ENCODE measurements at regions not wholly inside any gene's neighbourhood (a gene's known extent, or its start where the extent isn't known, plus 50 kb on each side); places are given as distances from the start of the nearest gene placed in this dataset.
"Not testable (repeated sequence)": the region's sequence is repeated elsewhere in the genome, so short reads cannot be mapped to it uniquely, and the experiment has no call there.

GRCh38 chr13:46495066-46495465, 57.9 kb upstream of the LRCH1 start:
- Histone ChIP-seq H3K36me3 (ENCODE audit: insufficient read depth, low read length) (no peaks in the 10 kb centered on the region), H3K9ac (ENCODE audit: low read depth, low read length) (no peak overlapping the region)
- ATAC-seq (ENCODE audit: insufficient read depth, low read depth) = no peak

GRCh38 chr13:46492946-46493345, 60.0 kb upstream of the LRCH1 start:
- Histone ChIP-seq H3K36me3 (ENCODE audit: insufficient read depth, low read length) (no peaks in the 10 kb centered on the region), H3K4me1 (ENCODE audit: insufficient read depth, low read length) (no peaks in the 10 kb centered on the region), H4K20me1 (ENCODE audit: insufficient read depth, low read length) (no peaks in the 10 kb centered on the region), H3K4me2 (ENCODE audit: insufficient read depth, low read length) (no peak overlapping the region), H3K4me3 (ENCODE audit: low read depth in 1 of 2, low read length in 2 of 2) (no peak overlapping the region), H3K9me3 (ENCODE audit: insufficient read depth, low read length, severe bottlenecking) (no peaks in the 10 kb centered on the region), H2AFZ (ENCODE audit: low read depth, low read length) (no peak overlapping the region), H3K27ac (ENCODE audit: low read length) (no peak overlapping the region), H3K79me2 (ENCODE audit: insufficient read depth, low read length) (no peaks in the 10 kb centered on the region), H3K9ac (ENCODE audit: low read depth, low read length) (no peak overlapping the region), H3K27me3 (ENCODE audit: insufficient read depth, low read length, poor library complexity) (no peaks in the 10 kb centered on the region)
- ATAC-seq (ENCODE audit: insufficient read depth, low read depth) = peak; percentile 54; the same call in 1 of the 3 replicates
- TF ChIP-seq CTCF (IDR thresholded peaks at IDR 0.05; ENCODE audit: borderline replicate concordance, extremely low read depth, low read length, poor library complexity, severe bottlenecking) (peak; percentile 76), EZH2 (IDR thresholded peaks at IDR 0.05; ENCODE audit: borderline replicate concordance, low read depth, low read length, severe bottlenecking) (no peak)
- DNase-seq = peak; percentile 19

More at GRCh38 chr13:46495066-46495465, 57.9 kb upstream of the LRCH1 start:
- no peak overlapping the region for H3K4me2 ChIP-seq (ENCODE audit: insufficient read depth, low read length)
- H3K27ac ChIP-seq (ENCODE audit: low read length) = no peak overlapping the region
- DNase-seq = no peak
- no peaks in the 10 kb centered on the region for H3K9me3 ChIP-seq (ENCODE audit: insufficient read depth, low read length, severe bottlenecking)
- no peaks in the 10 kb centered on the region for H3K4me1 ChIP-seq (ENCODE audit: insufficient read depth, low read length)
- H4K20me1 ChIP-seq (ENCODE audit: insufficient read depth, low read length) = no peaks in the 10 kb centered on the region
- TF ChIP-seq CTCF (IDR thresholded peaks at IDR 0.05; ENCODE audit: borderline replicate concordance, extremely low read depth, low read length, poor library complexity, severe bottlenecking) = no peak
- TF ChIP-seq EZH2 (IDR thresholded peaks at IDR 0.05; ENCODE audit: borderline replicate concordance, low read depth, low read length, severe bottlenecking) = no peak
- no peak overlapping the region for H2AFZ ChIP-seq (ENCODE audit: low read depth, low read length)
- H3K4me3 ChIP-seq (ENCODE audit: low read depth in 1 of 2, low read length in 2 of 2) = no peak overlapping the region
- no peaks in the 10 kb centered on the region for H3K27me3 ChIP-seq (ENCODE audit: insufficient read depth, low read length, poor library complexity)
- no peaks in the 10 kb centered on the region for H3K79me2 ChIP-seq (ENCODE audit: insufficient read depth, low read length)

GRCh38 chr13:46491641-46492040, 61.3 kb upstream of the LRCH1 start:
- Histone ChIP-seq H3K4me3 (ENCODE audit: low read depth in 1 of 2, low read length in 2 of 2) (no peak overlapping the region), H2AFZ (ENCODE audit: low read depth, low read length) (no peak overlapping the region), H3K4me2 (ENCODE audit: insufficient read depth, low read length) (no peak overlapping the region), H3K9ac (ENCODE audit: low read depth, low read length) (no peak overlapping the region), H3K79me2 (ENCODE audit: insufficient read depth, low read length) (no peaks in the 10 kb centered on the region), H3K4me1 (ENCODE audit: insufficient read depth, low read length) (no peaks in the 10 kb centered on the region), H3K9me3 (ENCODE audit: insufficient read depth, low read length, severe bottlenecking) (no peaks in the 10 kb centered on the region), H3K27me3 (ENCODE audit: insufficient read depth, low read length, poor library complexity) (no peaks in the 10 kb centered on the region), H4K20me1 (ENCODE audit: insufficient read depth, low read length) (no peaks in the 10 kb centered on the region), H3K36me3 (ENCODE audit: insufficient read depth, low read length) (no peaks in the 10 kb centered on the region), H3K27ac (ENCODE audit: low read length) (no peak overlapping the region)
- no peak for TF ChIP-seq CTCF (IDR thresholded peaks at IDR 0.05; ENCODE audit: borderline replicate concordance, extremely low read depth, low read length, poor library complexity, severe bottlenecking)
- TF ChIP-seq EZH2 (IDR thresholded peaks at IDR 0.05; ENCODE audit: borderline replicate concordance, low read depth, low read length, severe bottlenecking) = no peak
- no peak for ATAC-seq (ENCODE audit: insufficient read depth, low read depth)
- no peak for DNase-seq

GRCh38 chr13:46490713-46491112, 62.3 kb upstream of the LRCH1 start:
- not testable (repeated sequence) for H3K79me2 ChIP-seq (ENCODE audit: insufficient read depth, low read length); H3K36me3 ChIP-seq (ENCODE audit: insufficient read depth, low read length); H3K27ac ChIP-seq (ENCODE audit: low read length); DNase-seq; H3K4me1 ChIP-seq (ENCODE audit: insufficient read depth, low read length); H3K9ac ChIP-seq (ENCODE audit: low read depth, low read length); H3K4me3 ChIP-seq (ENCODE audit: low read depth in 1 of 2, low read length in 2 of 2); H2AFZ ChIP-seq (ENCODE audit: low read depth, low read length); H3K4me2 ChIP-seq (ENCODE audit: insufficient read depth, low read length); H4K20me1 ChIP-seq (ENCODE audit: insufficient read depth, low read length); H3K27me3 ChIP-seq (ENCODE audit: insufficient read depth, low read length, poor library complexity); H3K9me3 ChIP-seq (ENCODE audit: insufficient read depth, low read length, severe bottlenecking)
- peak; percentile 49; the same call in 1 of the 3 replicates for ATAC-seq (ENCODE audit: insufficient read depth, low read depth)

Measured in DND-41 (cell line).